ENCODE measurements at regions not wholly inside any gene's neighbourhood (a gene's known extent, or its start where the extent isn't known, plus 50 kb on each side); places are given as distances from the start of the nearest gene placed in this dataset.

- no peak for DNase-seq (ENCODE audit: low spot score)
Observed at GRCh38 chr2:191515551-191515950, 162.4 kb upstream of the NABP1 start.

- no peak for DNase-seq (ENCODE audit: low spot score)
Observed at GRCh38 chr2:191516260-191516659, 161.7 kb upstream of the NABP1 start.

GRCh38 chr2:191521608-191522208 is 156.2 kb upstream of the NABP1 start:
- peak; percentile 27 for DNase-seq (ENCODE audit: low spot score)

- DNase-seq (ENCODE audit: low spot score), result no peak
Observed at GRCh38 chr2:191522478-191523120, 155.3 kb upstream of the NABP1 start.

GRCh38 chr2:191526091-191526490 is 151.8 kb upstream of the NABP1 start:
- DNase-seq (ENCODE audit: low spot score), result no peak

GRCh38 chr2:191526536-191526935 is 151.4 kb upstream of the NABP1 start:
- DNase-seq (ENCODE audit: low spot score), result no peak

GRCh38 chr2:191526953-191527556 is 150.9 kb upstream of the NABP1 start:
- no peak for DNase-seq (ENCODE audit: low spot score)

- DNase-seq (ENCODE audit: low spot score), result no peak
Observed at GRCh38 chr2:191530618-191531017, 147.3 kb upstream of the NABP1 start.

- DNase-seq (ENCODE audit: low spot score), result no peak
Observed at GRCh38 chr2:191533693-191534180, 144.2 kb upstream of the NABP1 start.

- no peak for DNase-seq (ENCODE audit: low spot score)
Observed at GRCh38 chr2:191537921-191538320, 140.0 kb upstream of the NABP1 start.

- DNase-seq (ENCODE audit: low spot score), result no peak
Observed at GRCh38 chr2:191538334-191538903, 139.5 kb upstream of the NABP1 start.

- DNase-seq (ENCODE audit: low spot score), result peak; percentile 44
Observed at GRCh38 chr2:191539068-191539467, 138.9 kb upstream of the NABP1 start.

GRCh38 chr2:191540681-191541080 is 137.3 kb upstream of the NABP1 start:
- no peak for DNase-seq (ENCODE audit: low spot score)

- DNase-seq (ENCODE audit: low spot score), result no peak
Observed at GRCh38 chr2:191543708-191544107, 134.2 kb upstream of the NABP1 start.

GRCh38 chr2:191544461-191545062 is 133.4 kb upstream of the NABP1 start:
- no peak for DNase-seq (ENCODE audit: low spot score)

- DNase-seq (ENCODE audit: low spot score), result no peak
Observed at GRCh38 chr2:191545361-191545760, 132.6 kb upstream of the NABP1 start.

- no peak for DNase-seq (ENCODE audit: low spot score)
Observed at GRCh38 chr2:191552066-191552465, 125.9 kb upstream of the NABP1 start.

- no peak for DNase-seq (ENCODE audit: low spot score)
Observed at GRCh38 chr2:191554240-191554639, 123.7 kb upstream of the NABP1 start.

- DNase-seq (ENCODE audit: low spot score), result peak; percentile 69
Observed at GRCh38 chr2:191555092-191555742, 122.7 kb upstream of the NABP1 start.

GRCh38 chr2:191556463-191556862 is 121.5 kb upstream of the NABP1 start:
- DNase-seq (ENCODE audit: low spot score), result no peak

GRCh38 chr2:191557841-191558240 is 120.1 kb upstream of the NABP1 start:
- DNase-seq (ENCODE audit: low spot score), result no peak

- no peak for DNase-seq (ENCODE audit: low spot score)
Observed at GRCh38 chr2:191559569-191559968, 118.4 kb upstream of the NABP1 start.
